ENCODE measurements at regions not wholly inside any gene's neighbourhood (a gene's known extent, or its start where the extent isn't known, plus 50 kb on each side); places are given as distances from the start of the nearest gene placed in this dataset.

DNA sequence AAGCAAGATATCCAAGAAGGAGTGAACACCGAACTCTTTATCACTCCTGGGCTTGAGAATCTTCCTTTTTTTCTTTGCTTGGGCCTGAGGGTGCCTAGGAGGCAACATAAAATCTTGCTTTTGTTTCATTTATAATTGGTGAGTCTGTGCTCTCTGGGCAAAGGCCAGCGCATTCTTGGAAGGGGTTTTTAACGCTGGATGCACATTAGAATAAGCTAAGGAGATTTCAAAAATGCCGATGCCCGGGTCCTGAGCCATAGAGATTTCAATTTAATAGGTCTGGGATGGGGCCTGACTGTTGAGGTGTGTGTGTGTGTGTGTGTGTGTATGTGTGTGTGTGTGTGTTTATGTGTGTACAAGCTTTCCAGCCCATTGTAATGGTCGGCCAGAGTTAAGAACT lies 62.0 kb upstream of the SORCS3 start:
- Histone ChIP-seq H2BK15ac (ENCODE audit: low read length) (no peak overlapping the region), H3K14ac (ENCODE audit: low read length) (no peak overlapping the region), H2AFZ (ENCODE audit: low read length) (no peak overlapping the region), H2BK12ac (ENCODE audit: low read length) (no peak overlapping the region), H3K79me1 (ENCODE audit: low read depth, low read length) (no peaks in the 10 kb centered on the region), H3K27ac (replicated peaks; ENCODE audit: low read length) (no peak overlapping the region), H4K8ac (ENCODE audit: low read depth, low read length) (no peak overlapping the region), H3K4me1 (ENCODE audit: control insufficient read depth in 2 of 2, insufficient read depth in 1 of 2, low read depth in 1 of 2, low read length in 2 of 2) (peaks cover 0 to 4% of the 10 kb centered on the region in 2 donors), H4K91ac (ENCODE audit: low read depth, low read length, poor library complexity) (no peak overlapping the region), H3K18ac (ENCODE audit: low read length) (no peak overlapping the region), H2BK5ac (ENCODE audit: low read length) (no peak overlapping the region), H3K4me3 (ENCODE audit: low read length in 2 of 2) (no peak overlapping the region), H3K4ac (ENCODE audit: low read length) (no peak overlapping the region), H2BK120ac (ENCODE audit: low read depth, low read length) (no peak overlapping the region), H3K36me3 (replicated peaks in 1 of 2; ENCODE audit: control insufficient read depth in 2 of 2, insufficient read depth in 2 of 2, low read length in 2 of 2) (no peaks in the 10 kb centered on the region), H3K4me2 (ENCODE audit: insufficient read depth, low read length, poor library complexity, severe bottlenecking) (no peak overlapping the region), H3K27me3 (ENCODE audit: control insufficient read depth in 3 of 3, insufficient read depth in 3 of 3, low read depth in 1 of 3, low read length in 3 of 3) (no peaks in the 10 kb centered on the region), H2AK5ac (ENCODE audit: low read depth, low read length) (no peak overlapping the region), H3K23ac (ENCODE audit: low read depth, low read length, poor library complexity) (no peak overlapping the region), H3K9me3 (replicated peaks in 1 of 2; ENCODE audit: control insufficient read depth in 2 of 2, insufficient read depth in 1 of 2, low read depth in 1 of 2, low read length in 2 of 2) (no peaks in the 10 kb centered on the region), H3K9ac (ENCODE audit: low read depth, low read length, poor library complexity) (no peak overlapping the region)
- no CpG with 5 or more reads among the region's 6 CpGs for WGBS, 2 donors (ENCODE audit: extremely low coverage in 2 of 2, insufficient read length in 2 of 2, insufficient replicate concordance in 1 of 2)
- DNase-seq (ENCODE audit: low spot score) = no peak

DNA sequence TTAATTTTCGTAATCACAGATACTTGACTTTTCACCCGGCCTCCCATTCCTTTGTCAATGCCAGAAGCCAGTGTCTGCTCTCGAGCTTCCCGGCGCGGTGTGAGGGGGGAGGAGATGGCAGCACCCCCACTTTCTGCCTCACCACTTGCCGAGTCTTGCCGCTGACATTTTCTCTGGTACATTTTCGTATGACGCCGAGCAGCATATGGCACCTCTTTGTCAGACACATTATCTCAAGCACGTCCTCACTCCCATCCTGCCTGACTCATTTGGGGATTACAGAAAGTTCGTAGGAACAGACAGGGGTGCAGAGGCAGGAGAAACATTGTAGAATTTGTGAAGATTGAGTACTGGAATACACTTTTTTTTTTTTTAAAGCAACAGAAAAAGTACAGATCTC lies 60.8 kb upstream of the SORCS3 start:
- no peak overlapping the region for H2AFZ ChIP-seq (ENCODE audit: low read length)
- no peak overlapping the region for H3K23ac ChIP-seq (ENCODE audit: low read depth, low read length, poor library complexity)
- no peak for DNase-seq (ENCODE audit: low spot score)
- H3K4me1 ChIP-seq (ENCODE audit: control insufficient read depth in 2 of 2, insufficient read depth in 1 of 2, low read depth in 1 of 2, low read length in 2 of 2) = peaks cover 0 to 4% of the 10 kb centered on the region in 2 donors
- H3K27ac ChIP-seq (replicated peaks; ENCODE audit: low read length) = no peak overlapping the region
- no peak overlapping the region for H3K9ac ChIP-seq (ENCODE audit: low read depth, low read length, poor library complexity)
- H3K14ac ChIP-seq (ENCODE audit: low read length) = no peak overlapping the region
- H2BK15ac ChIP-seq (ENCODE audit: low read length) = no peak overlapping the region
- H3K36me3 ChIP-seq (replicated peaks in 1 of 2; ENCODE audit: control insufficient read depth in 2 of 2, insufficient read depth in 2 of 2, low read length in 2 of 2) = no peaks in the 10 kb centered on the region
- H3K9me3 ChIP-seq (replicated peaks in 1 of 2; ENCODE audit: control insufficient read depth in 2 of 2, insufficient read depth in 1 of 2, low read depth in 1 of 2, low read length in 2 of 2) = no peaks in the 10 kb centered on the region
- no peaks in the 10 kb centered on the region for H3K79me1 ChIP-seq (ENCODE audit: low read depth, low read length)
- peak overlapping the region; percentile 5 for H3K18ac ChIP-seq (ENCODE audit: low read length)
- H2BK120ac ChIP-seq (ENCODE audit: low read depth, low read length) = no peak overlapping the region
- no peak overlapping the region for H4K8ac ChIP-seq (ENCODE audit: low read depth, low read length)
- H3K4ac ChIP-seq (ENCODE audit: low read length) = no peak overlapping the region
- no peak overlapping the region for H2AK5ac ChIP-seq (ENCODE audit: low read depth, low read length)
- H3K27me3 ChIP-seq (ENCODE audit: control insufficient read depth in 3 of 3, insufficient read depth in 3 of 3, low read depth in 1 of 3, low read length in 3 of 3) = no peaks in the 10 kb centered on the region
- no CpG with 5 or more reads among the region's 13 CpGs for WGBS, 2 donors (ENCODE audit: extremely low coverage in 2 of 2, insufficient read length in 2 of 2, insufficient replicate concordance in 1 of 2)
- H3K4me2 ChIP-seq (ENCODE audit: insufficient read depth, low read length, poor library complexity, severe bottlenecking) = no peak overlapping the region
- H3K4me3 ChIP-seq (ENCODE audit: low read length in 2 of 2) = no peak overlapping the region
- no peak overlapping the region for H2BK12ac ChIP-seq (ENCODE audit: low read length)
- no peak overlapping the region for H4K91ac ChIP-seq (ENCODE audit: low read depth, low read length, poor library complexity)
- no peak overlapping the region for H2BK5ac ChIP-seq (ENCODE audit: low read length)

DNA sequence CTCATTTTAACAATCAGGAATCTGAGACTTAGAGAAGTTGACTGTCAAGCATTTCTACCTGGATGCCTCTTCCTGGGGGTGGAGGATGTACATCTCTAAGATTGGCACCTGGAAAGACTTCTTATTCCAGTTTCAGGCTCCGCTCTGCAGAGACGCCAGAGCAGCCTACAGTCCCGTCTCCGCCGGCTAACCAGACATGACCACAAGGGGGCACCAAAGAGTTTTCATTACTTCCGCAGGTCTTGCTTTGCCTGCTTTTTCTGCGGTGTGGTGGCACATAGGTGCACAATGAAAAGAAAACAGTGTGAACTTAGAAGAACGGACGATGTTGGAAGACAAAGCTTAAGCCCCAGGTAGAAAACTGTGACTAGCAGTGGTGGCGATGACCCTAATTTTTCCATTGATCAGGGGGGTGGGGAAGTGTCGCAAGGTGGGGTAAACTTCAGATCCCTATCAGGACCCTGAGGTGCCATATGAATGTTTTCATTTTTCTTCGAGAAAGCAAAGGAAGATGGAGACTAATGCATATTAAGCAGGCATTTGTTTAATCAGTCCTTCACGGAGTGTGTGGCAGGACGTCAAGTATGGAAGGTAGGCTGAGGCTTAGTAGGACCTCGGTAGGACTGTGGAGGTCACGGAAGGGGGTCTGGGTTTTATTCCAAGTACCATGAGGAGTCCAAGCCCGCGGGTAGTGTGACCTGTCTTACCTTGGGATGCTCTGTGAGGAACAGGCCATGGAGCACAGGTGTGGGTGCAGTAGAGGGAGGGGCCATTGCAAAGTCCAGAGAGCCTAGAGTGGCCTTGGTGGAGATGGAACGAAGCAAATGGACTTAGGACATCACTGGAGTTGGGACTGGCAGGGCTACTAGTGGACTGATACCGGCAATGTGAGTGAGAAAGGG lies 60.1 kb upstream of the SORCS3 start:
- H3K18ac ChIP-seq (ENCODE audit: low read length) = no peak overlapping the region
- peak; percentile 72 for DNase-seq (ENCODE audit: low spot score)

DNA sequence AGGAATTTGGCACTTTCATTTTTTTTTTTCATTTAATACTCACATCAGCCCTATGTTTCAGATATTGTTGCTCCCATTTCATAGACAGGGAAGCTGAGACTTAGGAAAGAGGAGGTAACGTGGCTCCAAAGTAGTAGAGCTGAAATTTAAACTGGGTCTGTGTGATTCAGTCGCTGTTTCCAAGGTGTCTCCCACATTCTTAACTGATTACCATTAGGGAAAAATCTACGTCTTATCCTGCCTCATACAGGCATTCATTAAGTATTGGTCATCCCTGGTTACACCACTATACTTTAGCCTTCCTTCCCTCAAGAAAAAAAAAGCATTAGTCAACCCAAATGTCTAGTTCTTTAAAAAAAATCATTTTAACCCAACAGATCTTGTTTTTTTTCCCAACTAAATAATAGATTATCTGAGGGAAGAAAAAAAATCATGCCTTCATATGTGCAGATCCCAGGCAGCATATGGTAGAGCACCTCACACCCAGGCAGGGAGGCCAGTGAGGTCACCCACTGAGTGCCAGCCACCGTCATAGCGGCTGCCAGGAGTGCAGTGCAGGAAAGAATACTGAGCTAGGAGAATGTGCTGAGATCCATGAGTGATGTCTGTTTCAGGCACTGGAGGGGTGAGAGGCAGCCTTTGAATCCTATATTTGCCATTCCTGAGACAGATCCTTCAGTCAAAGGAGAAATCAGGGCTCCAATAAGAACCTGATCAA lies 59.0 kb upstream of the SORCS3 start:
- H2BK120ac ChIP-seq (ENCODE audit: low read depth, low read length) = no peak overlapping the region
- H3K4me3 ChIP-seq (ENCODE audit: low read length in 2 of 2) = no peak overlapping the region
- H3K27ac ChIP-seq (replicated peaks; ENCODE audit: low read length) = no peak overlapping the region
- H2AK5ac ChIP-seq (ENCODE audit: low read depth, low read length) = no peak overlapping the region
- no peaks in the 10 kb centered on the region for H3K79me1 ChIP-seq (ENCODE audit: low read depth, low read length)
- H3K27me3 ChIP-seq (ENCODE audit: control insufficient read depth in 3 of 3, insufficient read depth in 3 of 3, low read depth in 1 of 3, low read length in 3 of 3) = no peaks in the 10 kb centered on the region
- H2BK5ac ChIP-seq (ENCODE audit: low read length) = no peak overlapping the region
- WGBS, 2 donors (ENCODE audit: extremely low coverage in 2 of 2, insufficient read length in 2 of 2, insufficient replicate concordance in 1 of 2) = no CpG with 5 or more reads among the region's 5 CpGs
- no peak for DNase-seq (ENCODE audit: low spot score)
- no peaks in the 10 kb centered on the region for H3K9me3 ChIP-seq (replicated peaks in 1 of 2; ENCODE audit: control insufficient read depth in 2 of 2, insufficient read depth in 1 of 2, low read depth in 1 of 2, low read length in 2 of 2)
- no peak overlapping the region for H4K8ac ChIP-seq (ENCODE audit: low read depth, low read length)
- H4K91ac ChIP-seq (ENCODE audit: low read depth, low read length, poor library complexity) = no peak overlapping the region
- H3K14ac ChIP-seq (ENCODE audit: low read length) = no peak overlapping the region
- no peak overlapping the region for H3K9ac ChIP-seq (ENCODE audit: low read depth, low read length, poor library complexity)
- H3K18ac ChIP-seq (ENCODE audit: low read length) = no peak overlapping the region
- H2BK15ac ChIP-seq (ENCODE audit: low read length) = no peak overlapping the region
- no peak overlapping the region for H3K4me2 ChIP-seq (ENCODE audit: insufficient read depth, low read length, poor library complexity, severe bottlenecking)
- no peak overlapping the region for H2AFZ ChIP-seq (ENCODE audit: low read length)
- peaks cover 0 to 4% of the 10 kb centered on the region in 2 donors for H3K4me1 ChIP-seq (ENCODE audit: control insufficient read depth in 2 of 2, insufficient read depth in 1 of 2, low read depth in 1 of 2, low read length in 2 of 2)
- H2BK12ac ChIP-seq (ENCODE audit: low read length) = no peak overlapping the region
- H3K4ac ChIP-seq (ENCODE audit: low read length) = no peak overlapping the region
- H3K23ac ChIP-seq (ENCODE audit: low read depth, low read length, poor library complexity) = no peak overlapping the region
- H3K36me3 ChIP-seq (replicated peaks in 1 of 2; ENCODE audit: control insufficient read depth in 2 of 2, insufficient read depth in 2 of 2, low read length in 2 of 2) = no peaks in the 10 kb centered on the region

More for the DNA sequence above, 60.1 kb upstream of the SORCS3 start:
- Histone ChIP-seq H2BK120ac (ENCODE audit: low read depth, low read length) (no peak overlapping the region), H3K36me3 (replicated peaks in 1 of 2; ENCODE audit: control insufficient read depth in 2 of 2, insufficient read depth in 2 of 2, low read length in 2 of 2) (no peaks in the 10 kb centered on the region), H3K27ac (replicated peaks; ENCODE audit: low read length) (no peak overlapping the region), H4K8ac (ENCODE audit: low read depth, low read length) (no peak overlapping the region), H3K23ac (ENCODE audit: low read depth, low read length, poor library complexity) (no peak overlapping the region), H2BK15ac (ENCODE audit: low read length) (no peak overlapping the region), H3K4me1 (ENCODE audit: control insufficient read depth in 2 of 2, insufficient read depth in 1 of 2, low read depth in 1 of 2, low read length in 2 of 2) (peaks cover 0 to 4% of the 10 kb centered on the region in 2 donors), H3K4me2 (ENCODE audit: insufficient read depth, low read length, poor library complexity, severe bottlenecking) (no peak overlapping the region), H2BK12ac (ENCODE audit: low read length) (no peak overlapping the region), H3K9ac (ENCODE audit: low read depth, low read length, poor library complexity) (no peak overlapping the region), H4K91ac (ENCODE audit: low read depth, low read length, poor library complexity) (no peak overlapping the region), H2AK5ac (ENCODE audit: low read depth, low read length) (no peak overlapping the region), H2AFZ (ENCODE audit: low read length) (no peak overlapping the region), H3K14ac (ENCODE audit: low read length) (no peak overlapping the region), H3K79me1 (ENCODE audit: low read depth, low read length) (no peaks in the 10 kb centered on the region), H3K27me3 (ENCODE audit: control insufficient read depth in 3 of 3, insufficient read depth in 3 of 3, low read depth in 1 of 3, low read length in 3 of 3) (no peaks in the 10 kb centered on the region), H3K4me3 (ENCODE audit: low read length in 2 of 2) (no peak overlapping the region), H3K9me3 (replicated peaks in 1 of 2; ENCODE audit: control insufficient read depth in 2 of 2, insufficient read depth in 1 of 2, low read depth in 1 of 2, low read length in 2 of 2) (no peaks in the 10 kb centered on the region), H3K4ac (ENCODE audit: low read length) (no peak overlapping the region), H2BK5ac (ENCODE audit: low read length) (no peak overlapping the region)
- WGBS, 2 donors (ENCODE audit: extremely low coverage in 2 of 2, insufficient read length in 2 of 2, insufficient replicate concordance in 1 of 2) = no CpG with 5 or more reads among the region's 20 CpGs

All from neuronal stem cell (in vitro differentiated cells).